Nephron progenitor cell (in vitro differentiated cells): ENCODE measurements at regions not wholly inside any gene's neighbourhood (a gene's known extent, or its start where the extent isn't known, plus 50 kb on each side); places are given as distances from the start of the nearest gene placed in this dataset.

ENCODE experiments used
- DNase-seq: peaks from one replicate; pipeline ENCODE4 v3.0.0; 2021
- H3K27ac Mint-ChIP-seq: 2 replicates; pipeline ENCODE4 v1.8.0; 2021; ENCODE audit warnings: mild to moderate bottlenecking, moderate library complexity, mixed read lengths
- H3K27me3 Mint-ChIP-seq: 2 replicates; pipeline ENCODE4 v1.8.0; 2021; ENCODE audit warnings: mild to moderate bottlenecking, low read depth, mixed read lengths; ENCODE audit not compliant: poor library complexity
- H3K36me3 Mint-ChIP-seq: 2 replicates; pipeline ENCODE4 v1.8.0; 2021; ENCODE audit warnings: low read depth, mixed read lengths
- H3K4me1 Mint-ChIP-seq: 2 replicates; pipeline ENCODE4 v1.8.0; 2021; ENCODE audit warnings: mixed read lengths
- H3K4me3 Mint-ChIP-seq: 2 replicates; pipeline ENCODE4 v1.8.0; 2021; ENCODE audit warnings: mild to moderate bottlenecking, moderate library complexity, mixed read lengths
- H3K9me3 Mint-ChIP-seq: 2 replicates; pipeline ENCODE4 v1.8.0; 2021; ENCODE audit warnings: mild to moderate bottlenecking, moderate library complexity, mixed read lengths
- CTCF ChIP-seq: fragments of 200-600 bp; sonication (generic); IDR thresholded peaks from 2 replicates; pipeline ENCODE4 v1.5.0; 2021; ENCODE audit warnings: antibody characterized with exemption

GRCh38 chr13:31068119-31068423, 93.6 kb downstream of the HSPH1 start:
- no peak for DNase-seq
- Mint-ChIP-seq H3K4me3 (no peak overlapping the region), H3K36me3 (no peaks in the 10 kb centered on the region), H3K27ac (no peak overlapping the region), H3K4me1 (peaks cover 7% of the 10 kb centered on the region), H3K27me3 (peaks cover 5% of the 10 kb centered on the region), H3K9me3 (peaks cover 6% of the 10 kb centered on the region)
- no peak for TF ChIP-seq CTCF

GRCh38 chr13:31067416-31068118, 94.1 kb downstream of the HSPH1 start:
- H3K27ac Mint-ChIP-seq = no peak overlapping the region
- DNase-seq = no peak
- H3K4me1 Mint-ChIP-seq = peaks cover 7% of the 10 kb centered on the region
- no peaks in the 10 kb centered on the region for H3K36me3 Mint-ChIP-seq
- peaks cover 6% of the 10 kb centered on the region for H3K9me3 Mint-ChIP-seq
- H3K4me3 Mint-ChIP-seq = no peak overlapping the region
- no peak for TF ChIP-seq CTCF
- H3K27me3 Mint-ChIP-seq = peaks cover 5% of the 10 kb centered on the region

GRCh38 chr13:31064636-31065035, 97.1 kb downstream of the HSPH1 start:
- Mint-ChIP-seq H3K27ac (no peak overlapping the region), H3K27me3 (peaks cover 9% of the 10 kb centered on the region), H3K4me1 (no peaks in the 10 kb centered on the region), H3K4me3 (no peak overlapping the region), H3K36me3 (no peaks in the 10 kb centered on the region), H3K9me3 (peaks cover 6% of the 10 kb centered on the region)
- no peak for DNase-seq
- no peak for TF ChIP-seq CTCF

- no peaks in the 10 kb centered on the region for H3K4me1 Mint-ChIP-seq
- H3K4me3 Mint-ChIP-seq = no peak overlapping the region
- TF ChIP-seq CTCF = no peak
- H3K27ac Mint-ChIP-seq = no peak overlapping the region
- peaks cover 6% of the 10 kb centered on the region for H3K9me3 Mint-ChIP-seq
- peaks cover 9% of the 10 kb centered on the region for H3K27me3 Mint-ChIP-seq
- H3K36me3 Mint-ChIP-seq = no peaks in the 10 kb centered on the region
- DNase-seq = no peak
Measured at GRCh38 chr13:31063772-31064171, 97.9 kb downstream of the HSPH1 start.

GRCh38 chr13:31060655-31061054, 101.0 kb downstream of the HSPH1 start:
- H3K9me3 Mint-ChIP-seq = peaks cover 6% of the 10 kb centered on the region
- TF ChIP-seq CTCF = no peak
- H3K36me3 Mint-ChIP-seq = no peaks in the 10 kb centered on the region
- peaks cover 9% of the 10 kb centered on the region for H3K27me3 Mint-ChIP-seq
- no peak overlapping the region for H3K4me3 Mint-ChIP-seq
- no peak overlapping the region for H3K27ac Mint-ChIP-seq
- no peak for DNase-seq
- no peaks in the 10 kb centered on the region for H3K4me1 Mint-ChIP-seq

- no peaks in the 10 kb centered on the region for H3K36me3 Mint-ChIP-seq
- DNase-seq = no peak
- H3K9me3 Mint-ChIP-seq = peaks cover 6% of the 10 kb centered on the region
- no peaks in the 10 kb centered on the region for H3K4me1 Mint-ChIP-seq
- no peak overlapping the region for H3K27ac Mint-ChIP-seq
- no peak overlapping the region for H3K4me3 Mint-ChIP-seq
- peaks cover 9% of the 10 kb centered on the region for H3K27me3 Mint-ChIP-seq
- TF ChIP-seq CTCF = no peak
Measured at GRCh38 chr13:31060220-31060619, 101.5 kb downstream of the HSPH1 start.
